DMS79 treated with DMSO at 0.1 percent for 48 hours (cell line): ENCODE measurements at regions not wholly inside any gene's neighbourhood (a gene's known extent, or its start where the extent isn't known, plus 50 kb on each side); places are given as distances from the start of the nearest gene placed in this dataset.
A peak's percentile ranks its signal among the peaks of the same experiment; 100 is the strongest.

Experiments used
- DNase-seq: peaks from one replicate; lab custom pipeline; 2025; lab: John Stamatoyannopoulos, UW

GRCh38 chr2:129901754-129902415, 77.6 kb upstream of the RAB6C start:
- no peak for DNase-seq

- no peak for DNase-seq
Observed at GRCh38 chr2:129902731-129903585, 76.5 kb upstream of the RAB6C start.

GRCh38 chr2:129903586-129904425, 75.7 kb upstream of the RAB6C start:
- DNase-seq = no peak

DNA sequence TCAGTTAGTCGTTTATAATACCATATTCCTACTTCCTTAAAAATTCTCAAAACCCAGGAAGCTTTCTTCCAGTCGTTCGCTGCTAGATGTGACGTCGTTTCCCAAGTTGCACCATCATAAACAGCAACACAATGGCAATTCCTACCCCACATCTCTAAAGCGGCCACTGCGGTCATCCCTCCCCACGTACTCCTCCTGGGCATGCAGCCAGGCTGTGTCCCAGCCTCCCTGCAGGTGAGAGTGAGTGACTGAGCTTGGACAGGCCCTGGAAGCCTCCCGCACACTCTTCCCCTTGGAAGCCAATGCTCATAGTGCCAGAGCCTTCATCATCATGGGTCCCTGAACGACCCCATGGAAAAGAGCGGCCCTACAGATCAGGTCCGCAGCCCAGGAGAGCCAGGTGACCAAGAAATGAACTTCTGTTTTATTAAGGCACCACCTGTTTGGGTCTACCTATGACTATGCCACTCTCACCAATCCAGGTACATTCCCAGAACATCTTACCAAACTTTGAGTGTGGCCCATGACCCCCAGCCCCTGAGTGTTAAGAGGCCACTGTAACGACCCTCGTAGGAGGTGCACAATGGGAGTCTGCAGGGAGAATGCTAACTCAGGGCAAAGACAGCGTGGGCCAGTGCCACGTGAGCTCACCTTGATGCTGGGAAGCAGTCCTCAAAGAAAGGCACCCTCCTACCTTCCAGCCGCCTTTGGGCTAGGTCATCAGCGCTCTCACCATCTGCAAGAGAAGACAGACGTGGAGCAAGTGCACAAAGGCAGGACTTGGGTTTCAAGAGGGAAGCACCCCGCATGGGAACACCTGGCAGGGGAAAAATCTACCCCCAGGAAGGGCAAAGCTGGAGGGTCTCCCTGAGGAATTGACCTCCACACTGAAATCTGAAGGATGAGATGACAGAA, 74.7 kb upstream of the RAB6C start:
- DNase-seq = peak; percentile 28

DNA sequence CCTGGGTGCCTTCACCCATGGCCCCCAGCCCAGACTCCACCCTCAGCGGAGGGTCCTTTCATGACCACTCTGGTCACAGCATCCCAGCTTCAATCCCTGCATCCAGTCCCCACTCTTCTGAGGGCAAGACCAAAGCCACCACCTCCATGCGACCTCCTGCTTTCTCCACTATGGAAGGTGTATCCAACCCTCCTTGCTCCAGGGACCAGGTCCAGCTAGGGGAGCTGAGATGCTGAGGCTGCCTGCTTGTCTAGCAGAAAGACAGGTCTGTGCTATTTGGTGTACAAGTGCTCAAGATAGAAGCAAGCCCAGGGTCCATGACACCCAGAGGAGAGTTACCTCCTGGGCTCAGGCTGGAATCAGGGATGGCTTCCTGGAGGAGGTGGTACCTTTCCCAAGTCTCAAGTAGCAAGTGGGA, 73.8 kb upstream of the RAB6C start:
- no peak for DNase-seq

DNA sequence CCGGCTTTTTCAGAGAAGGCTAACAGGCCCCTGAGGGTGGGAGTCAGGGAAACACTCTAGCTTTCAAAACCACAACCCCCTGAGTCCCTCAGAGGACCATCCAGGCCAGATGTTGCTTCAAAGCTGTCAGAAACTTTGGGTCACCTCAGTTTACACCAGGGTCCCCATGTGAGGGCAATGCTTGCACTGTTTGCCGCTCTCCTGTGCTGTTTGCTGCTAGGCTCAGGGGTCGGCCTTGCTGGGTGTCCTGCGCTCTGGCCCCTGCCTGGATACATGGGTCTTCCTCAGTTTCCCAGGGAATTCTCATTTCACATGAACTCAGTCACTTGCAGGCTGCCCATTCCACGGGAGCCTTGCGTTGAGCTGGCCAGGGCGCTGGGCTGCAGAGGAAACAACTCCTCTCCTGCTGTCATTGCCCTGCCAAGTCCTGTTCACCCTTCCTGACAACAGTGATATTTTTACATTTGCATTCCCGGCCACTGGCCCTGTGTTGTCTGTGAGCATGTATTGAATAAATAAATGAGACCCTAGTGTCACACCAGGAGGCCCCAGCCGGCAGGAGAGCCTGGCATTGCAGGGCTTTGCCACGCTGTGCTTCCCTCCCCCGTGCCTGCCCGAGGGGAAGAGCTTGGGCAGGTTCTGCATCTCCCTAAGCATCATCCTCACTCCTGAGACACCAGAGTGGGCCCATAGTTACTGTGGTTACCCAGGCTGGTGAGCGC, 73.2 kb upstream of the RAB6C start:
- DNase-seq = no peak

- no peak for DNase-seq
Observed at GRCh38 chr2:129906861-129907235, 72.6 kb upstream of the RAB6C start.

GRCh38 chr2:129907256-129907998, 72.0 kb upstream of the RAB6C start:
- DNase-seq = no peak

DNA sequence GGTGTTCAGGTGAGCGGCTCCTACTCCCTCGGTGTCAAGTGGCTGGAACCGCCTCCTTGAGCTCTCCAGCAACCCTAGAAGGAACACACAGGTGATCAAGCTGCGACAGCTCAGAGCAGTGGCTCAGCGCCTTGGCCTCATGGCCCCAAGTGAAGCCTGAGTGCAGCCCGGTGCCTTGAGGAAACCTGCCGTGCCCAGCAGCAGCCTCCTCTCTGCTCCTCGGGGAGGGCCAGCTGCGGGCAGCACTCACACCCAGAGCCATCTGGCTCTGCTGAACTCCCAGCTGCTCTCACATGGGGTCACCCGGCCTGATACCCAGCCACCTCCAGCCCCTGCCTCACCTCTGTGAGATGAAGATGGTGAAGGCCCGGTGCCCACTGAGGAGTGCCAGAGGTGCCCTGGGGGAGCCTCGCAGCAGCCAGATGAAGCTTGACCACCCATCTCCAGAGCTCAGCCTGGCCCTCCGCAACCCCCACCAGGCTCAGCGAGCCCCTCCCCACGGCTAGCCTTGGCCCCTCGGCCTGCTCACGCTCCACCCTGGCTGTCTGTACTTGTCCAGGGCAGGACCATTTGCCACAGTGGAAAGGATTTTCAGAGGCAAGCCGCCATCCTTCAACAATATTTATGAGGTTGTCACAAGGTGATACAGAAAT, 70.6 kb upstream of the RAB6C start:
- DNase-seq = peak; percentile 87

DNA sequence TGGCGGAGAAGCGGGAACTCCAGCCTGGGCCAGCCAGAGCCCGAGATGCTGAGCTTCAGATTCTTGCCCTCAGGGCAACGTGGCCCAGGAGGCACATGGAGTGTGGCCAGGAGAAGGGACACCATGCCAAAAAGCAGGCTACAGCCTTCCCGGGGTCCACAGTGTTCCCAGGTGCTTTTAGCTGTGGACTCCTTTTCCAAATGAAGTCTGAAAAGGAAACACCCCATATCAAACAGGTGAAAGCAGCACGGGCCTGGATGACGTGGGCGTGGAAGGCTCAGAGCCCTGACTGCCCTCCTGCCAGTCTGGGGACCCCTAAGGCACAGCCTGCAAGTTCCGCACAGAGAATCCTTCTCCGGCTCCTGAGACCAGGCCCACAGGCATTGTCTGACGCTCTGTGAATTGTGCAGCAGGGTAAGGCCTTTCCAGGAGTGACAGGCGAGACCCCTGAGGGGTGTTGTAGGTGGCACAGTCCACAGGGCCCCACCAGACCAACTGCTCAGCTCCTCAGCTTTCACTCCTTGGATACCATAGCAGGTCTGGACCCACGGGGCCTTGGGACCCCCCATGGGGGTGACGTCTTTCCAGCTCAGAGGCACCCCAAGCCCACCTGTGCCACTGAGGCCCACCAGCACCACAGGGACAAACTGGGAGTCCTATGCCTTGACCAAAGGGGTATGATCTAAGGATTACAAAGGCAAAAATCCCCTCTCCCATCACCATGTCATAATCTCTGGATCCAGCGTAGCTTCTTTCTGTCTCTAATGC, 69.6 kb upstream of the RAB6C start:
- DNase-seq = no peak

GRCh38 chr2:129910446-129911362, 68.8 kb upstream of the RAB6C start:
- DNase-seq = no peak

- no peak for DNase-seq
Observed at GRCh38 chr2:129911363-129912065, 68.0 kb upstream of the RAB6C start.

- no peak for DNase-seq
Observed at GRCh38 chr2:129912066-129912820, 67.2 kb upstream of the RAB6C start.

GRCh38 chr2:129912871-129913694, 66.4 kb upstream of the RAB6C start:
- DNase-seq = no peak

GRCh38 chr2:129913695-129914495, 65.6 kb upstream of the RAB6C start:
- no peak for DNase-seq
